SK-N-SH (cell line): ENCODE measurements at regions not wholly inside any gene's neighbourhood (a gene's known extent, or its start where the extent isn't known, plus 50 kb on each side); places are given as distances from the start of the nearest gene placed in this dataset.

Source experiments
- CTCF ChIP-seq: fragments of 200-600 bp; sonication (generic); IDR thresholded peaks from 2 replicates; pipeline ENCODE4 v1.6.1; 2017; ENCODE audit warnings: antibody characterized with exemption, mild to moderate bottlenecking, moderate library complexity
- FOXM1 ChIP-seq: IDR thresholded peaks from 2 replicates; pipeline ENCODE4 v1.4.0; 2012; ENCODE audit warnings: low read depth, mild to moderate bottlenecking
- RAD21 ChIP-seq: IDR thresholded peaks from 2 replicates; pipeline ENCODE4 v1.6.1; 2012; ENCODE audit warnings: mild to moderate bottlenecking, low read length
- RFX5 ChIP-seq: IDR thresholded peaks from 2 replicates; pipeline ENCODE4 v1.6.1; 2012; ENCODE audit warnings: mild to moderate bottlenecking, improper control_type of control experiment, low read length
- TAF1 ChIP-seq: IDR thresholded peaks from 2 replicates; pipeline ENCODE4 v1.6.1; 2012; ENCODE audit warnings: low read depth, mild to moderate bottlenecking, low read length, moderate library complexity, borderline replicate concordance

DNA sequence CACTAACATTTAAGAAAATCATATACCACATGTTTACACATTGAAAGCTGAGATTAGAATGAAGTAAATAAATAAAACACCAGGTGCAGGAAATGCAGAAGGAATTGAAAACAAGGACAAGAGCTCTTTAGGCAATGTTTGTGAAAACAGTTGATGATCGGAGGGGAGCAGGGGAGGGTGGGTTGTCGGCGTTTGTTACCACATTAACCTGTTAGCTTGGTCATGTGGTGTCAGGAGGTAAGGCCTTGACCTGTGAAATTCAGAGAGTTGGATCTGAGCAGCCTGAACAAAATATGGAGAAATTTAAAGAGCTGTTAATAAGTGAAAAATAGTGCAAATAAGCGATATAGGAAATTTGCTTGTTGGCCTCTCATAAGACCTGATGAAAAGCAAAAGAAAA lies 759.9 kb downstream of the PDHA2 start:
- TF ChIP-seq CTCF: no peak
- TF ChIP-seq TAF1: no peak
- no peak for TF ChIP-seq RAD21
- no peak for TF ChIP-seq FOXM1
- no peak for TF ChIP-seq RFX5
